ENCODE measurements at regions not wholly inside any gene's neighbourhood (a gene's known extent, or its start where the extent isn't known, plus 50 kb on each side); places are given as distances from the start of the nearest gene placed in this dataset.
"Not testable (repeated sequence)": the region's sequence is repeated elsewhere in the genome, so short reads cannot be mapped to it uniquely, and the experiment has no call there.

DNA sequence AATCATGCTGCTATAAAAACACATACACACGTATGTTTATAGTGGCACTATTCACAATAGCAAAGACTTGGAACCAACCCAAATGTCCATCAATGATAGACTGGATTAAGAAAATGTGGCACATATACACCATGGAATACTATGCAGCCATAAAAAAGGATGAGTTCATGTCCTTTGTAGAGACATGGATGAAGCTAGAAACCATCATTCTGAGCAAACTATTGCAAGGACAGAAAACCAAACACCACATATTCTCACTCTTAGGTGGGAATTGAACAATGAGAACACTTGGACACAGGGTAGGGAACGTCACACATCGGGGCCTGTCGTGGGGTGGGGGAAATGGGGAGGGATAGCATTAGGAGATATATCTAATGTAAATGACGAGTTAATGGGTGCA, 97.1 kb upstream of the PRKCQ start:
- RAD21 ChIA-PET (ENCODE audit: low non-redundant PET in 1 of 2, low total read pairs in 2 of 2, uncharacterized antibody in 2 of 2, unreplicated experiment in 2 of 2); H3K9me3 ChIP-seq (ENCODE audit: control insufficient read depth in 1 of 2, insufficient read depth in 1 of 2, low read depth in 1 of 2, low read length in 2 of 2); BruUV-seq (replicated peaks); H4K20me1 ChIP-seq (ENCODE audit: insufficient read depth); H3K27ac ChIP-seq (ENCODE audit: low read depth, low read length); H3K9me2 ChIP-seq (ENCODE audit: insufficient read depth); DNase-seq (ENCODE audit: low read depth, low spot score); intact Hi-C loops (cut with micrococcal nuclease); H3K4me1 ChIP-seq (ENCODE audit: control insufficient read depth in 1 of 2, insufficient read depth in 2 of 2, low read length in 2 of 2); H2AFZ ChIP-seq (ENCODE audit: low read depth, low read length, poor library complexity, severe bottlenecking); H3K79me2 ChIP-seq (ENCODE audit: insufficient read depth, low read length); H3K4me3 ChIP-seq (replicated peaks in 1 of 2; ENCODE audit: low read depth in 1 of 2, low read length in 2 of 2); POLR2A ChIA-PET; H3K9ac ChIP-seq (ENCODE audit: low read length); ATAC-seq; H3K4me2 ChIP-seq (ENCODE audit: low read length); H3K36me3 ChIP-seq (ENCODE audit: control insufficient read depth in 1 of 2, insufficient read depth in 2 of 2, low read length in 2 of 2): not testable (repeated sequence)
- H3K27me3 ChIP-seq (ENCODE audit: insufficient read depth, low read length) = peaks cover 59% of the 10 kb centered on the region
- CTCF ChIA-PET = interaction anchor here (1.1 kb wide), 1 partner anchor 9 kb away, joined by 3 read pairs; no protein-coding TSS in a partner anchor

GRCh38 chr10:6674291-6674690, 94.2 kb upstream of the PRKCQ start:
- no TSS peak for BruUV-seq (replicated peaks)
- H3K27ac ChIP-seq (ENCODE audit: low read depth, low read length) = no peak overlapping the region
- no peak overlapping the region for H3K4me2 ChIP-seq (ENCODE audit: low read length)
- no peaks in the 10 kb centered on the region for H3K4me1 ChIP-seq (ENCODE audit: control insufficient read depth in 1 of 2, insufficient read depth in 2 of 2, low read length in 2 of 2)
- H3K27me3 ChIP-seq (ENCODE audit: insufficient read depth, low read length) = peaks cover 61% of the 10 kb centered on the region
- DNase-seq (ENCODE audit: low read depth, low spot score) = no peak
- no peak for ATAC-seq
- H4K20me1 ChIP-seq (ENCODE audit: insufficient read depth) = no peaks in the 10 kb centered on the region
- no peak overlapping the region for H3K4me3 ChIP-seq (replicated peaks in 1 of 2; ENCODE audit: low read depth in 1 of 2, low read length in 2 of 2)
- TF ChIP-seq EZH2phosphoT487 (IDR thresholded peaks at IDR 0.05; ENCODE audit: borderline replicate concordance) = no peak
- no peak for TF ChIP-seq JUND (IDR thresholded peaks at IDR 0.05)
- TF ChIP-seq REST (IDR thresholded peaks at IDR 0.05; ENCODE audit: low read depth) = no peak
- TF ChIP-seq SIN3A (IDR thresholded peaks at IDR 0.05; ENCODE audit: low read depth) = no peak
- TF ChIP-seq CBX3 (IDR thresholded peaks at IDR 0.05; ENCODE audit: low read depth) = no peak
- TF ChIP-seq, protein P1, sequence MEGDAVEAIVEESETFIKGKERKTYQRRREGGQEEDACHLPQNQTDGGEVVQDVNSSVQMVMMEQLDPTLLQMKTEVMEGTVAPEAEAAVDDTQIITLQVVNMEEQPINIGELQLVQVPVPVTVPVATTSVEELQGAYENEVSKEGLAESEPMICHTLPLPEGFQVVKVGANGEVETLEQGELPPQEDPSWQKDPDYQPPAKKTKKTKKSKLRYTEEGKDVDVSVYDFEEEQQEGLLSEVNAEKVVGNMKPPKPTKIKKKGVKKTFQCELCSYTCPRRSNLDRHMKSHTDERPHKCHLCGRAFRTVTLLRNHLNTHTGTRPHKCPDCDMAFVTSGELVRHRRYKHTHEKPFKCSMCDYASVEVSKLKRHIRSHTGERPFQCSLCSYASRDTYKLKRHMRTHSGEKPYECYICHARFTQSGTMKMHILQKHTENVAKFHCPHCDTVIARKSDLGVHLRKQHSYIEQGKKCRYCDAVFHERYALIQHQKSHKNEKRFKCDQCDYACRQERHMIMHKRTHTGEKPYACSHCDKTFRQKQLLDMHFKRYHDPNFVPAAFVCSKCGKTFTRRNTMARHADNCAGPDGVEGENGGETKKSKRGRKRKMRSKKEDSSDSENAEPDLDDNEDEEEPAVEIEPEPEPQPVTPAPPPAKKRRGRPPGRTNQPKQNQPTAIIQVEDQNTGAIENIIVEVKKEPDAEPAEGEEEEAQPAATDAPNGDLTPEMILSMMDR (IDR thresholded peaks at IDR 0.05 in 2 of 3, conservative IDR thresholded peaks at IDR 0.05 in 1 of 3; ENCODE audit: borderline replicate concordance in 1 of 3, insufficient read depth in 1 of 3, low read depth in 2 of 3, low read length in 2 of 3) = no peak
- H3K9me2 ChIP-seq (ENCODE audit: insufficient read depth) = no peaks in the 10 kb centered on the region
- H2AFZ ChIP-seq (ENCODE audit: low read depth, low read length, poor library complexity, severe bottlenecking) = no peak overlapping the region
- ChIA-PET CTCF (no interaction called here), POLR2A (no interaction called here), RAD21 (ENCODE audit: low non-redundant PET in 1 of 2, low total read pairs in 2 of 2, uncharacterized antibody in 2 of 2, unreplicated experiment in 2 of 2) (no interaction called here)
- no peaks in the 10 kb centered on the region for H3K9me3 ChIP-seq (ENCODE audit: control insufficient read depth in 1 of 2, insufficient read depth in 1 of 2, low read depth in 1 of 2, low read length in 2 of 2)
- no peaks in the 10 kb centered on the region for H3K79me2 ChIP-seq (ENCODE audit: insufficient read depth, low read length)
- no peak overlapping the region for H3K9ac ChIP-seq (ENCODE audit: low read length)
- H3K36me3 ChIP-seq (ENCODE audit: control insufficient read depth in 1 of 2, insufficient read depth in 2 of 2, low read length in 2 of 2) = no peaks in the 10 kb centered on the region
- intact Hi-C loops (cut with micrococcal nuclease) = no loop called here

Data from HCT116 (cell line).